ENCODE measurements at regions not wholly inside any gene's neighbourhood (a gene's known extent, or its start where the extent isn't known, plus 50 kb on each side); places are given as distances from the start of the nearest gene placed in this dataset.

- FAIRE-seq (no peak), DNase-seq (ENCODE audit: insufficient read length, low spot score) (no peak)
- TF ChIP-seq CTCF (IDR thresholded peaks at IDR 0.05; ENCODE audit: insufficient read depth, missing control alignments) = no peak
These were observed 164.9 kb upstream of the RAB4A start for GRCh38 chr1:229105822-229106525.

GRCh38 chr1:229106526-229107125, 164.3 kb upstream of the RAB4A start:
- DNase-seq (ENCODE audit: insufficient read length, low spot score) = no peak
- no peak for FAIRE-seq
- no peak for TF ChIP-seq CTCF (IDR thresholded peaks at IDR 0.05; ENCODE audit: insufficient read depth, missing control alignments)

- no peak for FAIRE-seq
- TF ChIP-seq CTCF (IDR thresholded peaks at IDR 0.05; ENCODE audit: insufficient read depth, missing control alignments) = no peak
- DNase-seq (ENCODE audit: insufficient read length, low spot score) = no peak
These were observed 163.6 kb upstream of the RAB4A start for GRCh38 chr1:229107304-229107815.

- FAIRE-seq (no peak), DNase-seq (ENCODE audit: insufficient read length, low spot score) (no peak)
- no peak for TF ChIP-seq CTCF (IDR thresholded peaks at IDR 0.05; ENCODE audit: insufficient read depth, missing control alignments)
These were observed 162.9 kb upstream of the RAB4A start for GRCh38 chr1:229107972-229108371.

- TF ChIP-seq CTCF (IDR thresholded peaks at IDR 0.05; ENCODE audit: insufficient read depth, missing control alignments) = no peak
- DNase-seq (ENCODE audit: insufficient read length, low spot score) (no peak), FAIRE-seq (no peak)
These were observed 162.2 kb upstream of the RAB4A start for GRCh38 chr1:229108598-229109201.

- FAIRE-seq (no peak), DNase-seq (ENCODE audit: insufficient read length, low spot score) (no peak)
- TF ChIP-seq CTCF (IDR thresholded peaks at IDR 0.05; ENCODE audit: insufficient read depth, missing control alignments) = no peak
These were observed 161.6 kb upstream of the RAB4A start for GRCh38 chr1:229109320-229109761.
